Neural cell (in vitro differentiated cells): ENCODE measurements at regions not wholly inside any gene's neighbourhood (a gene's known extent, or its start where the extent isn't known, plus 50 kb on each side); places are given as distances from the start of the nearest gene placed in this dataset.

Experiments
- H2AFZ ChIP-seq: fragments of 200-600, 300-800 bp; sonication (generic), shearing (Covaris generic); 2 replicates; pipeline ENCODE4 v1.6.0; 2014; ENCODE audit warnings: low read depth, mild to moderate bottlenecking, antibody characterized with exemption, low read length, moderate library complexity
- H3F3A ChIP-seq: fragments of 200-600 bp; shearing (Covaris generic); 2 replicates; pipeline ENCODE4 v1.6.1; 2016; ENCODE audit warnings: mild to moderate bottlenecking, moderate library complexity, mixed read lengths, antibody characterized with exemption, low read length; ENCODE audit not compliant: insufficient read depth, poor library complexity, severe bottlenecking
- H3K27ac ChIP-seq: fragments of 200-600, 300-800 bp; sonication (generic), shearing (Covaris generic); 2 replicates; pipeline ENCODE4 v1.5.1; 2014; ENCODE audit warnings: mild to moderate bottlenecking, low read length, moderate library complexity
- H3K27me3 ChIP-seq: fragments of 300-800, 200-600 bp; sonication (generic), shearing (Covaris generic); 2 replicates; pipeline ENCODE4 v1.6.0; 2014; ENCODE audit warnings: mild to moderate bottlenecking, low read depth, low read length, moderate library complexity; ENCODE audit not compliant: insufficient read depth
- H3K36me3 ChIP-seq: fragments of 300-800, 200-600 bp; sonication (generic), shearing (Covaris generic); 2 replicates; pipeline ENCODE4 v1.5.1; 2014; ENCODE audit warnings: mild to moderate bottlenecking, antibody characterized with exemption, low read length, moderate library complexity; ENCODE audit not compliant: insufficient read depth
- H3K4me2 ChIP-seq: fragments of 300-800, 200-600 bp; sonication (generic), shearing (Covaris generic); 2 replicates; pipeline ENCODE4 v1.6.0; 2014; ENCODE audit warnings: mild to moderate bottlenecking, low read length
- H3K4me3 ChIP-seq: fragments of 300-800, 200-600 bp; sonication (generic), shearing (Covaris generic); 2 replicates; pipeline ENCODE4 v1.5.1; 2014; ENCODE audit warnings: mild to moderate bottlenecking, low read length, moderate library complexity
- H3K79me2 ChIP-seq: fragments of 200-600 bp; shearing (Covaris generic); replicated peaks from 2 replicates; pipeline ENCODE4 v1.6.0; 2014; ENCODE audit warnings: mild to moderate bottlenecking, low read length, moderate library complexity; ENCODE audit not compliant: insufficient read depth
- H3K9ac ChIP-seq: fragments of 300-800, 200-600 bp; sonication (generic), shearing (Covaris generic); 2 replicates; pipeline ENCODE4 v1.6.1; 2016; ENCODE audit warnings: mild to moderate bottlenecking, low read length, mixed read lengths
- H3K9me2 ChIP-seq: fragments of 200-600 bp; shearing (Covaris generic); 2 replicates; pipeline ENCODE4 v1.6.1; 2016; ENCODE audit warnings: mild to moderate bottlenecking, low read length, mixed read lengths; ENCODE audit not compliant: insufficient read depth
- H3K9me3 ChIP-seq: fragments of 200-600, 300-800 bp; sonication (generic), shearing (Covaris generic); 2 replicates; pipeline ENCODE4 v1.6.1; 2016; ENCODE audit warnings: mild to moderate bottlenecking, mixed run types, low read length, moderate library complexity, mixed read lengths
- H4K20me1 ChIP-seq: fragments of 200-600 bp; shearing (Covaris generic); 2 replicates; pipeline ENCODE4 v1.6.1; 2016; ENCODE audit warnings: mild to moderate bottlenecking, mixed run types; ENCODE audit not compliant: insufficient read depth
- CTCF ChIP-seq: fragments of 450-650 bp; IDR thresholded peaks from 2 replicates; pipeline ENCODE4 v1.5.1; 2014; ENCODE audit warnings: antibody characterized with exemption, mild to moderate bottlenecking, moderate library complexity; ENCODE audit not compliant: poor library complexity, severe bottlenecking
- EP300 ChIP-seq: fragments of 450-650 bp; conservative IDR thresholded peaks from 2 replicates; pipeline ENCODE4 v1.6.1; 2014; ENCODE audit warnings: antibody characterized with exemption, mild to moderate bottlenecking, moderate library complexity; ENCODE audit not compliant: poor library complexity, severe bottlenecking
- EZH2 ChIP-seq: fragments of 200-600, 300-800 bp; shearing (Covaris generic), sonication (generic); IDR thresholded peaks from 2 replicates; pipeline ENCODE4 v1.6.1; 2014; ENCODE audit warnings: antibody characterized with exemption, low read length, borderline replicate concordance, mild to moderate bottlenecking; ENCODE audit not compliant: insufficient read depth, poor library complexity, severe bottlenecking
- MXI1 ChIP-seq: fragments of 450-650 bp; conservative IDR thresholded peaks from 2 replicates; pipeline ENCODE4 v1.6.1; 2014; ENCODE audit warnings: antibody characterized with exemption, mild to moderate bottlenecking; ENCODE audit not compliant: poor library complexity, severe bottlenecking
- POLR2AphosphoS5 ChIP-seq: IDR thresholded peaks from 2 replicates; pipeline ENCODE4 v1.6.1; 2012
- RAD21 ChIP-seq: fragments of 450-650 bp; conservative IDR thresholded peaks from 2 replicates; pipeline ENCODE4 v1.6.1; 2014; ENCODE audit warnings: antibody characterized with exemption, mild to moderate bottlenecking, moderate library complexity
- REST ChIP-seq: IDR thresholded peaks from 2 replicates; pipeline ENCODE4 v1.6.1; 2012; ENCODE audit warnings: borderline replicate concordance
- SMC3 ChIP-seq: fragments of 450-650 bp; conservative IDR thresholded peaks from 2 replicates; pipeline ENCODE4 v1.6.1; 2014; ENCODE audit warnings: antibody characterized with exemption, mild to moderate bottlenecking, moderate library complexity; ENCODE audit not compliant: poor library complexity
- TAF1 ChIP-seq: IDR thresholded peaks from 2 replicates; pipeline ENCODE4 v1.6.1; 2012; ENCODE audit warnings: low read depth

- Histone ChIP-seq H3K4me2 (no peak overlapping the region), H3F3A (no peaks in the 10 kb centered on the region), H3K27ac (no peak overlapping the region), H3K9me2 (no peaks in the 10 kb centered on the region), H3K9ac (no peak overlapping the region), H3K36me3 (no peaks in the 10 kb centered on the region), H3K27me3 (no peaks in the 10 kb centered on the region), H4K20me1 (no peaks in the 10 kb centered on the region), H3K79me2 (no peaks in the 10 kb centered on the region), H3K4me3 (no peak overlapping the region), H3K9me3 (peaks cover 4% of the 10 kb centered on the region), H2AFZ (no peak overlapping the region)
- TF ChIP-seq EP300 (no peak), MXI1 (no peak), CTCF (no peak), RAD21 (no peak), TAF1 (no peak), POLR2AphosphoS5 (no peak), EZH2 (no peak), REST (no peak), SMC3 (no peak)
Observed at GRCh38 chr17:53061446-53061845, 761.3 kb upstream of the KIF2B start.

DNA sequence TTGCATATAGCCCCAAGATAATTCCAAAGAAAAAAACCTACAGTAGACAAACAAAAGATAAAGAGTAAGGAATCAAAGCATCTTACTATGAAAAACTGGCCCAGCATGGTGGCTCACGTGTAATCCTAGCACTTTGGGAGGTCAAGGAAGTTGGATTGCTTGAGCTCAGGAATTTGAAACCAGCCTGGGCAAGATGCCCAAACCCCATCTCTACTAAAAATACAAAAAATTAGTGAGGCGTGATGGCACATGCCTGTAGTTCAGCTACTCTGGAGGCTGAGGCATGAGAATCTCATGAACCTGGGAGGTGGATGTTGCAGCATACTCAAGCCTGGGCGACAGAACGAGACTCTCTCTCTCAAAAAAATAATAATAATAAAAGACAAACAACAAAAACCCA lies 764.7 kb upstream of the KIF2B start:
- H3K27ac ChIP-seq = no peak overlapping the region
- H3K9me3 ChIP-seq = peaks cover 4% of the 10 kb centered on the region
- no peaks in the 10 kb centered on the region for H4K20me1 ChIP-seq
- no peak overlapping the region for H3K4me3 ChIP-seq
- H3K36me3 ChIP-seq = no peaks in the 10 kb centered on the region
- H3K27me3 ChIP-seq = no peaks in the 10 kb centered on the region
- H3K9me2 ChIP-seq = no peaks in the 10 kb centered on the region
- TF ChIP-seq SMC3 (no peak), EP300 (no peak), REST (no peak), CTCF (no peak), RAD21 (no peak), EZH2 (no peak), POLR2AphosphoS5 (no peak), MXI1 (no peak), TAF1 (no peak)
- no peaks in the 10 kb centered on the region for H3K79me2 ChIP-seq
- H3K9ac ChIP-seq = no peak overlapping the region
- H2AFZ ChIP-seq = no peak overlapping the region
- no peaks in the 10 kb centered on the region for H3F3A ChIP-seq
- no peak overlapping the region for H3K4me2 ChIP-seq
